LNCaP clone FGC (cell line): ENCODE measurements at regions not wholly inside any gene's neighbourhood (a gene's known extent, or its start where the extent isn't known, plus 50 kb on each side); places are given as distances from the start of the nearest gene placed in this dataset.

ENCODE experiments used
- DNase-seq: peaks from one replicate; pipeline ENCODE4 v3.0.0-alpha.2; 2011; ENCODE audit warnings: low read depth
- H3K4me3 ChIP-seq: 2 replicates; pipeline ENCODE4 v1.5.1; 2011; ENCODE audit warnings: mild to moderate bottlenecking, low read depth, low read length, control low read depth
- TF ChIP-seq, protein P1 (sequence below): IDR thresholded peaks from 2 replicates; pipeline ENCODE4 v1.5.1; 2012; ENCODE audit warnings: mild to moderate bottlenecking; ENCODE audit not compliant: control insufficient read depth, insufficient read depth; ENCODE audit errors: extremely low read depth

DNA sequence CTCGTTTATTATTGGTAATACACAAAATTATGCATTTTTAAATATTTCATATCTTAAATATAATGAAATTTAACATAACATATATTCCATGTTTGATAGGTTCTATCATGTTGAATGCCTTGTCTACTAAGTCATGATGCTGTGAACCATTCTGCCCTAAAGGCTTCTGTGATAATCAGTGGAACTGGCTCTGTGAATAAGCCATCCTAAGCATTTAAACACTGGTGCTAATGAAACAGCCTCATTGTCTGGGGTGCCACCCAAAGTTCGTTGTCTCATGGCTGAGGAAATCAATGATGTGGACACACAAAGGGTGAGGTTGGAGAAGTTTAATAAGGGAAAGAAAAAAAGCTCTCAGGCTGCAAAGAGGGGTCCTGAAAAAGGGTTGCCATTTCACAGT is 264.7 kb upstream of the ZRANB2 start:
- H3K4me3 ChIP-seq, result no peak overlapping the region
- TF ChIP-seq, protein P1, sequence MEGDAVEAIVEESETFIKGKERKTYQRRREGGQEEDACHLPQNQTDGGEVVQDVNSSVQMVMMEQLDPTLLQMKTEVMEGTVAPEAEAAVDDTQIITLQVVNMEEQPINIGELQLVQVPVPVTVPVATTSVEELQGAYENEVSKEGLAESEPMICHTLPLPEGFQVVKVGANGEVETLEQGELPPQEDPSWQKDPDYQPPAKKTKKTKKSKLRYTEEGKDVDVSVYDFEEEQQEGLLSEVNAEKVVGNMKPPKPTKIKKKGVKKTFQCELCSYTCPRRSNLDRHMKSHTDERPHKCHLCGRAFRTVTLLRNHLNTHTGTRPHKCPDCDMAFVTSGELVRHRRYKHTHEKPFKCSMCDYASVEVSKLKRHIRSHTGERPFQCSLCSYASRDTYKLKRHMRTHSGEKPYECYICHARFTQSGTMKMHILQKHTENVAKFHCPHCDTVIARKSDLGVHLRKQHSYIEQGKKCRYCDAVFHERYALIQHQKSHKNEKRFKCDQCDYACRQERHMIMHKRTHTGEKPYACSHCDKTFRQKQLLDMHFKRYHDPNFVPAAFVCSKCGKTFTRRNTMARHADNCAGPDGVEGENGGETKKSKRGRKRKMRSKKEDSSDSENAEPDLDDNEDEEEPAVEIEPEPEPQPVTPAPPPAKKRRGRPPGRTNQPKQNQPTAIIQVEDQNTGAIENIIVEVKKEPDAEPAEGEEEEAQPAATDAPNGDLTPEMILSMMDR, result no peak
- DNase-seq, result no peak

DNA sequence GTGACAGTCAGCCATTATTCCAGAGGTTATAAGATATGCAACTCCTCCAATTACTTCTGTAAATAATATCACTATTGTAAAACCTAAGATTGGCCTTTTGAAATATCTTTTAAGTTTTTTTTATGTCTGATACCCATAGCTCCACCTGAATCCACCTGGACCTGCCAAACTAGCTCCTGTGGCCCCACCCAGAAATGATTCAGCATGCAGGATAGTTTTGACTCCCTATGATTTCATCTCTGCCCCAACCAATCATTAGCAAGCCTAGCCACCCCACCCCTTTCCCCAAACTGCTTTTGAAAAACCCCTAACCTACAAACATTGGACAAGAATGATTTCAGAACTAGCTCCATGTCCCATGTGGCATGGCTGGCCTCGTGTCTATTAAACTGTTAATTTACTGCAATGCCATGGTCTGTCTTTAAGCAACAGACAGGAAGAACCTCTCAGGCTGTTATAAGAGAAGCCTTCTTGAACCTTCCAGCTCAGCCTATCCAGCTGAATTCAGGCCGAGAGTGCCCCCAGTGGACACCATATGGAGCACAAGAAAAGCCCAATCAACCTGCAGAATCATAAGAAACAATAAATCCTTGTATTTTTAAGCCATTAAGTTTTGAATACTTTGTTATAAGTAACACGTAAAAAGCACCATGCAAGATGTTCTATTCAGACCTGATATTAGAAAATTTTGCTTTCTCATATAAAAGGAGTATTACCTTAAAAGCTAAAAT is 263.0 kb upstream of the ZRANB2 start:
- TF ChIP-seq, protein P1, result no peak
- no peak for DNase-seq

DNA sequence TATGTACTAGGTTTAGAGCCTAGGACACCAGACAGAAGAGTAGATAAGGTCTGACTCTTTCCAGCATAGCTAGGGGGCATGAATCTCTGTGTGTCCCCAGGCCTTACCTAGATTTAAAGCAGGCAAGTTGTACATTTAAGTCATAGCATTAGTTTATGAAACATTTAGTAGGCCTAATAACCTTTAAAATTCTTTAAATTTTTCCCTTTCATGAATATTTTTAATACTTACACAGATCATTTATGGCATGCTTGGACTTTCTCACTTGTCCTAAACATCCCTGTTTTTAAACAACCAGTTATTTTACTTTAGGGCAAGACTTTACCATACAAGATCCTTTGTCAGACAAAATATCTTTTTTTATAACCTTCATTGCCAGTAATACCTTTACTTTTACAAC is 258.4 kb upstream of the ZRANB2 start:
- H3K4me3 ChIP-seq, result no peak overlapping the region
- DNase-seq, result no peak
- TF ChIP-seq, protein P1, result no peak

More for the DNA sequence above, 263.0 kb upstream of the ZRANB2 start:
- no peak overlapping the region for H3K4me3 ChIP-seq

DNA sequence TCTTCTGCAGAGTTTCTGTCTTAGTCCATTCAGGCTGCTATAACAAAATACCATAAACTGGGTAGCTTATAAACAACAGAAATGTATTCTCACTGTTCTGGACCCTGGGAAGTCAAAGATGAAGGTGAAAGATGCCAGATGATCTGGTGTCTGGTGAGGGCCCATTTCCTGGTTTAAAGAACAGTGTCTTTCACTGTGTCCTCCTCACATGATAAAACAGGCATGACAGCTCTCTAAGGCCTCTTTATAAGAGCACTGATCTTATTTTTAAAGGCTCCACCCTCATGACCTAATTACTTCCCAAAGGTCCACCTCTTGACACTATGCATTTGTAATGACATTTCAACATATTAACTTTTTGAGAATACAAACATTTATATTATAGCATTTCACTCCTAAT is 250.2 kb upstream of the ZRANB2 start:
- DNase-seq, result no peak
- H3K4me3 ChIP-seq, result no peak overlapping the region
- TF ChIP-seq, protein P1, result no peak

DNA sequence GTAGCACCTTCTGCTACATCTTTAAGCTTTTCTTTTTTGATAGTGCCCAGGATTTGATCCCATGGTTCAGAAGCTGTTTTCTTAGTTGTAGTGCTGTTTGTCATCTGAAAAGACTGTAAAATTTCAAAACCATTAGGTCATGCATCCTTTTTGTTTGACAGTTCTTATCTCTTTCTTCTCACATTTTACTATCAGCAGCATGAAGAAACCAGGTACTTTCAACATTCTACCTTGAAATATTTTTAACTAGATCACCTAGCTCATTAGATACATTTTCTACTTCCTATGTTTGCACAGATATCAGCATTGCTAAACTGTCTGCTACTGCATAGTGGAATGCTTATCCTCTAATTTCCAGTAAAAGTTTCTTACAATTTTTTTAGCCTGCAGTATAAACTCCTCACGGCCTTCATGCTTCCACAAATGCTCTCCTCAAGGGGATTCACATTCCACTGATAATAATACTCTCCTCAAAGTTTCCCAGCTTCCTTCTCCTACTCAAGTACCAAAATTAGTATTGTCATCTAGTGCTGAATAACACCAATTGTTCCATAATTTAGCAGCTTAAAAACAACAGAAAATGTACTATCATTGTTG is 243.9 kb upstream of the ZRANB2 start:
- no peak for DNase-seq
- no peak overlapping the region for H3K4me3 ChIP-seq
- TF ChIP-seq, protein P1, result no peak

DNA sequence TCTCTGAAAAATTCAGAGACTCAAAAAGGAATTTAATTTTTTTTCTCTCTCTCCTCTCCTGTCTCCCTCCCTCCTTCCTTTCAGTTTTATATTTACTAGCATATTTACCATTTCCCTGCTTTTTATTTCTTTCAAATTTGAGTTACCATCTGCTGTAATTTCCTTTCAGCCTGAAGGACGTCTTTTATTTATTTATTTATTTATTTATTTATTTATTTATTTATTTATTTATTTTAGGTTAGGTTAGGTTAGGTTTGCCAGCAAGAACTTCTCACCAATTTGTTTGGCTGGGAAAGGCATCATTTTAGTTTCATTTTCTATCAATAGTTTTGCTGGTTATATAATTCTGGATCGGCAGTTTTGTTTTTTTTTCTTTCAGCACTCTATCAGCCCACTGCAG is 231.7 kb upstream of the ZRANB2 start:
- DNase-seq, result no peak

More for the DNA sequence above, 231.7 kb upstream of the ZRANB2 start:
- no peak overlapping the region for H3K4me3 ChIP-seq
- TF ChIP-seq, protein P1, result no peak
